ENCODE measurements at regions not wholly inside any gene's neighbourhood (a gene's known extent, or its start where the extent isn't known, plus 50 kb on each side); places are given as distances from the start of the nearest gene placed in this dataset.

DNA sequence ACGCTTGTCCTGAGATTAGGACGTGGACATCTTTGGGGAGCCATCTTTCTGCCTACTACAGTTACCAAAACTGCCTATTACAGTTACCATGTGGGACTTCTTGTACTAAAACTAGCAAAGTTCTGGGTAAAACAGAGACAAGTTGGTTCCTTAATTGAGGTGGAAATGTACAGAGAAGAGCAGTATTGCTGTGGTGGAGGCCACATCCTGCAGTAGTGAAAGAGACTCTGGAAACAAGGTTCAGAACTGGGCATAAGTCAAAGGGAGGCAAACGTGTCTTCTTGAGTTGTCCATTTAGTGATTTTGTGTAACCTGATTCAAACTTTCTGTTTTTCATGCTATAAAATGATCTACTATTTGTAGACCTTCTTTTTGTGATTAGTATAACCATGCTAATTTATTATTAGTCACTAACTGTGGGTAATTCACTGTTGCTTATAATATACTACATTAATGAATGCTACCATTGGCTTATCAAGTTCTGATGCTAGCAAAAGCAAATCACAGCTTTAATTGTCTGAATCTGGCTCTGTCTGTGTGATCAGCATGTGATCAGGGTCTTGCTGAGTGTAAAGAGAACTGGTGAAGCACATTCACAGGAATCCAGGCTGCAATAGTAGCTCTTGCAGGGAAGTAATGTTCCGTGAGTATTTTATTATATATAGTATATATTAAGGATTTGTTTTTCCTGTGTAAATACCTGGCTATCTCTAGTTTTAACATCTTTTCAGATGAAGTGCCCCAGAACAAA lies 207.9 kb upstream of the GAP43 start:
- no peak overlapping the region for H3K4me3 ChIP-seq
- DNase-seq, result no peak
- no peaks in the 10 kb centered on the region for H3K9me3 ChIP-seq
- WGBS, 5 donors, result 76 to 84% (median 78%) methylated on average over 4 of the region's 4 CpGs
- H3K27me3 ChIP-seq, result no peaks in the 10 kb centered on the region
- H3K36me3 ChIP-seq, result no peaks in the 10 kb centered on the region
- TF ChIP-seq, protein P1, sequence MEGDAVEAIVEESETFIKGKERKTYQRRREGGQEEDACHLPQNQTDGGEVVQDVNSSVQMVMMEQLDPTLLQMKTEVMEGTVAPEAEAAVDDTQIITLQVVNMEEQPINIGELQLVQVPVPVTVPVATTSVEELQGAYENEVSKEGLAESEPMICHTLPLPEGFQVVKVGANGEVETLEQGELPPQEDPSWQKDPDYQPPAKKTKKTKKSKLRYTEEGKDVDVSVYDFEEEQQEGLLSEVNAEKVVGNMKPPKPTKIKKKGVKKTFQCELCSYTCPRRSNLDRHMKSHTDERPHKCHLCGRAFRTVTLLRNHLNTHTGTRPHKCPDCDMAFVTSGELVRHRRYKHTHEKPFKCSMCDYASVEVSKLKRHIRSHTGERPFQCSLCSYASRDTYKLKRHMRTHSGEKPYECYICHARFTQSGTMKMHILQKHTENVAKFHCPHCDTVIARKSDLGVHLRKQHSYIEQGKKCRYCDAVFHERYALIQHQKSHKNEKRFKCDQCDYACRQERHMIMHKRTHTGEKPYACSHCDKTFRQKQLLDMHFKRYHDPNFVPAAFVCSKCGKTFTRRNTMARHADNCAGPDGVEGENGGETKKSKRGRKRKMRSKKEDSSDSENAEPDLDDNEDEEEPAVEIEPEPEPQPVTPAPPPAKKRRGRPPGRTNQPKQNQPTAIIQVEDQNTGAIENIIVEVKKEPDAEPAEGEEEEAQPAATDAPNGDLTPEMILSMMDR (IDR thresholded peaks at IDR 0.05), result no peak
- TF ChIP-seq EP300 (IDR thresholded peaks at IDR 0.05), result no peak
- no peak for TF ChIP-seq POLR2A (IDR thresholded peaks at IDR 0.05)
- TF ChIP-seq POLR2AphosphoS5 (IDR thresholded peaks at IDR 0.05), result no peak
- no peak overlapping the region for H3K27ac ChIP-seq
- H3K4me1 ChIP-seq, result no peaks in the 10 kb centered on the region
- intact Hi-C loops (cut with DNase I; ENCODE audit: low total_unique reads), result no loop called here

DNA sequence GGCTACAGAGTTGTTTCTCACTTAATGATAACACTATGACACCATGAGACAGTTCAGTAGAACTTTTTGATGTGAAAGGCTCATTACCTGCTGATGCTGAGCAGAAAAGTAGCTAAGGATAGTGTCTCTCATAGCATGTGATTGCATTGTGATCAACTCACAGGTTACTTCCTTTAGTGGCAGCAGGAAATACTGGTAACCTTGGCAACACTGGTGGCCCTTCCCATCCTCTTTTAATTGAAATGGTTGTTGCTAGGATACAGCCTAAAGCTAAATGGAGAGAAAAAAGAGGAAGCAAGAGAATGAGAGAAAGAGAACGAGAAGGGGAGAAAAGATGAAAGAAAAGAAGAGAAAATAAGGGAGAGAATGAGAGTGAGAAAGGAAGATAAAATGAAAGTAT lies 204.7 kb upstream of the GAP43 start:
- Histone ChIP-seq H3K36me3 (no peaks in the 10 kb centered on the region), H3K27ac (no peak overlapping the region), H3K9me3 (no peaks in the 10 kb centered on the region), H3K4me3 (no peak overlapping the region), H3K27me3 (no peaks in the 10 kb centered on the region), H3K4me1 (no peaks in the 10 kb centered on the region)
- intact Hi-C loops (cut with DNase I; ENCODE audit: low total_unique reads), result no loop called here
- no peak for DNase-seq
- 8 to 43% (median 30%) methylated on average over 1 of the region's 1 CpG for WGBS, 5 donors
- TF ChIP-seq POLR2A (IDR thresholded peaks at IDR 0.05) (no peak), EP300 (IDR thresholded peaks at IDR 0.05) (no peak), POLR2AphosphoS5 (IDR thresholded peaks at IDR 0.05) (no peak)
- TF ChIP-seq, protein P1 (IDR thresholded peaks at IDR 0.05), result no peak

DNA sequence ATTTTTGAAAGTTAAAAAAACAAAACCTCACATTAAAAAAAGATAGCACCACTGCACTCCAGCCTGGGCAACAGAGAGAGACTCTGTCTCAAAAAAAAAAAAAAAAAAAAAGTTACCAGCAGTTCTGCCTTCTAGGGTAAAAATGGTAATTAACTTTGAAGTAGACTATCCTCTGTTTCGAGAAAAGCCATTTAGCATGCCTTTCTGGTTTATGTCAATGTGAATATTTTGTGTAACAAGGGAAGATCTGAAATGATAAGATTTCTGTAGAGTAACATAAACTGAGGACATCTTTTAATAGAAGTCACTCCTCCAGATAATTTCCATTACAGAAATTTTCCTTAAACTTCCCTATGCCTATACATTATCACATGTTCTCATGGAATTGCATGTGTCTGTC lies 203.2 kb upstream of the GAP43 start:
- no peak for DNase-seq
- no peaks in the 10 kb centered on the region for H3K9me3 ChIP-seq
- H3K27me3 ChIP-seq, result no peaks in the 10 kb centered on the region
- intact Hi-C loops (cut with DNase I; ENCODE audit: low total_unique reads), result no loop called here
- no peak overlapping the region for H3K4me3 ChIP-seq
- no peaks in the 10 kb centered on the region for H3K4me1 ChIP-seq
- no peaks in the 10 kb centered on the region for H3K36me3 ChIP-seq
- 52 to 83% (median 79%) methylated on average over 1 of the region's 1 CpG for WGBS, 5 donors
- TF ChIP-seq POLR2AphosphoS5 (IDR thresholded peaks at IDR 0.05) (no peak), POLR2A (IDR thresholded peaks at IDR 0.05) (no peak), EP300 (IDR thresholded peaks at IDR 0.05) (no peak)
- TF ChIP-seq, protein P1 (IDR thresholded peaks at IDR 0.05), result no peak
- H3K27ac ChIP-seq, result no peak overlapping the region

DNA sequence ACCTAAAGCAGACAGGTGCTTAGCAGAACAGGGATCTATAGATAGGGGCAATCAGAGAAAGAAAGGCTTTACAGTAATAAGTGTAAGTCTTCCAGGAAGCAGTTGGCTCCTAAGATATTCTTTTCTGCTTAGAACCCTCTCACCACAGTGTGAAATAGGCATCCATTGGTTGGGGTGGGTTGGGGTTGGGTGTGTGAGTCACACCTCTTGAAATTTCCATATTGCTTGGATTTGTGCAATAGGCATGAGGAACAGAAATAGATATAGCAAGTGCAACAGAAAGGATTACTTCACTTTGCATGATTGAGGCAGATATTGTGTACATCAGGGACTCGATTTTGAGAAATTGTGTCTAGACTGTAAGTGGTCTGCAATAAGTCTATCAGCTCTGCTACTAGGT lies 200.1 kb upstream of the GAP43 start:
- Histone ChIP-seq H3K27ac (no peak overlapping the region), H3K27me3 (no peaks in the 10 kb centered on the region), H3K4me1 (no peaks in the 10 kb centered on the region), H3K4me3 (no peak overlapping the region), H3K36me3 (no peaks in the 10 kb centered on the region), H3K9me3 (no peaks in the 10 kb centered on the region)
- no peak for TF ChIP-seq POLR2AphosphoS5 (IDR thresholded peaks at IDR 0.05)
- TF ChIP-seq EP300 (IDR thresholded peaks at IDR 0.05), result no peak
- no peak for TF ChIP-seq POLR2A (IDR thresholded peaks at IDR 0.05)
- TF ChIP-seq, protein P1 (IDR thresholded peaks at IDR 0.05), result no peak
- no peak for DNase-seq
- 68 to 86% (median 81%) methylated on average over 1 of the region's 1 CpG for WGBS, 5 donors
- intact Hi-C loops (cut with DNase I; ENCODE audit: low total_unique reads), result no loop called here

Data from stomach (tissue), 8 donors.